WTC11 (cell line): ENCODE measurements at regions not wholly inside any gene's neighbourhood (a gene's known extent, or its start where the extent isn't known, plus 50 kb on each side); places are given as distances from the start of the nearest gene placed in this dataset.

Experiments
- ARID4B ChIP-seq: sonication (generic); formaldehyde crosslinking; IDR thresholded peaks from 2 replicates; pipeline ENCODE4 v1.8.0; 2023; ENCODE audit warnings: missing genetic modification reagents, mild to moderate bottlenecking, borderline replicate concordance
- ATF1 ChIP-seq: sonication (generic); formaldehyde crosslinking; IDR thresholded peaks from 2 replicates; pipeline ENCODE4 v1.8.1; 2023; ENCODE audit warnings: mild to moderate bottlenecking, moderate library complexity, missing genetic modification reagents
- ATF6 ChIP-seq: sonication (generic); formaldehyde crosslinking; IDR thresholded peaks from 2 replicates; pipeline ENCODE4 v1.8.1; 2023; ENCODE audit warnings: mild to moderate bottlenecking, missing genetic modification reagents
- CBFB ChIP-seq: sonication (generic); formaldehyde crosslinking; IDR thresholded peaks from 2 replicates; pipeline ENCODE4 v1.8.1; 2022; ENCODE audit warnings: mild to moderate bottlenecking, low read depth, missing genetic modification reagents
- E2F1 ChIP-seq: sonication (generic); formaldehyde crosslinking; IDR thresholded peaks from 2 replicates; pipeline ENCODE4 v1.8.0; 2022; ENCODE audit warnings: mild to moderate bottlenecking, missing genetic modification reagents
- ETV6 ChIP-seq: sonication (generic); formaldehyde crosslinking; IDR thresholded peaks from 2 replicates; pipeline ENCODE4 v1.8.1; 2022; ENCODE audit warnings: mild to moderate bottlenecking, missing genetic modification reagents
- FOXJ3 ChIP-seq: sonication (generic); formaldehyde crosslinking; IDR thresholded peaks from 2 replicates; pipeline ENCODE4 v1.9.0; 2021; ENCODE audit warnings: missing genetic modification reagents, mild to moderate bottlenecking, borderline replicate concordance
- FOXK1 ChIP-seq: sonication (generic); formaldehyde crosslinking; IDR thresholded peaks from 2 replicates; pipeline ENCODE4 v1.8.0; 2022; ENCODE audit warnings: mild to moderate bottlenecking, moderate library complexity, missing genetic modification reagents
- FOXP4 ChIP-seq: sonication (generic); formaldehyde crosslinking; IDR thresholded peaks from 2 replicates; pipeline ENCODE4 v1.8.0; 2022; ENCODE audit warnings: mild to moderate bottlenecking, missing genetic modification reagents
- GRHL2 ChIP-seq: fragments of 250-450 bp; sonication (Bioruptor Pico); IDR thresholded peaks from 2 replicates; pipeline ENCODE4 v1.8.0; 2022; ENCODE audit warnings: mild to moderate bottlenecking, moderate library complexity; ENCODE audit not compliant: insufficient replicate concordance, severe bottlenecking
- IRF1 ChIP-seq: sonication (generic); formaldehyde crosslinking; IDR thresholded peaks from 2 replicates; pipeline ENCODE4 v1.8.0; 2023; ENCODE audit warnings: missing genetic modification reagents
- IRF2 ChIP-seq: sonication (generic); formaldehyde crosslinking; IDR thresholded peaks from 2 replicates; pipeline ENCODE4 v1.8.0; 2022; ENCODE audit warnings: low read depth, missing genetic modification reagents, borderline replicate concordance
- MAX ChIP-seq: sonication (generic); formaldehyde crosslinking; IDR thresholded peaks from 2 replicates; pipeline ENCODE4 v1.8.0; 2022; ENCODE audit warnings: mild to moderate bottlenecking, missing genetic modification reagents
- MXD4 ChIP-seq: fragments of 250-450 bp; sonication (Bioruptor Pico); IDR thresholded peaks from 2 replicates; pipeline ENCODE4 v1.8.0; 2021; ENCODE audit warnings: mild to moderate bottlenecking, moderate library complexity, borderline replicate concordance
- NFATC4 ChIP-seq: fragments of 250-450 bp; sonication (Bioruptor Pico); IDR thresholded peaks from 2 replicates; pipeline ENCODE4 v1.9.0; 2021; ENCODE audit warnings: mild to moderate bottlenecking
- NR3C1 ChIP-seq: sonication (generic); formaldehyde crosslinking; conservative IDR thresholded peaks from 2 replicates; pipeline ENCODE4 v1.8.1; 2023; ENCODE audit warnings: low read depth, mild to moderate bottlenecking, missing genetic modification reagents
- OVOL2 ChIP-seq: fragments of 250-450 bp; sonication (Bioruptor Pico); IDR thresholded peaks from 2 replicates; pipeline ENCODE4 v1.9.0; 2021; ENCODE audit warnings: mild to moderate bottlenecking, borderline replicate concordance
- SMAD3 ChIP-seq: sonication (generic); formaldehyde crosslinking; IDR thresholded peaks from 2 replicates; pipeline ENCODE4 v1.8.0; 2022; ENCODE audit warnings: missing genetic modification reagents, mild to moderate bottlenecking, borderline replicate concordance
- SMAD4 ChIP-seq: sonication (generic); formaldehyde crosslinking; IDR thresholded peaks from 2 replicates; pipeline ENCODE4 v1.8.0; 2022; ENCODE audit warnings: mild to moderate bottlenecking, missing genetic modification reagents
- SOX15 ChIP-seq: fragments of 250-450 bp; sonication (Bioruptor Pico); IDR thresholded peaks from 2 replicates; pipeline ENCODE4 v1.9.0; 2021; ENCODE audit warnings: mild to moderate bottlenecking
- TEAD4 ChIP-seq: sonication (generic); formaldehyde crosslinking; IDR thresholded peaks from 2 replicates; pipeline ENCODE4 v1.8.0; 2022; ENCODE audit warnings: mild to moderate bottlenecking, missing genetic modification reagents
- USF1 ChIP-seq: sonication (generic); formaldehyde crosslinking; IDR thresholded peaks from 2 replicates; pipeline ENCODE4 v1.8.0; 2022; ENCODE audit warnings: mild to moderate bottlenecking, missing genetic modification reagents
- USF2 ChIP-seq: sonication (generic); formaldehyde crosslinking; IDR thresholded peaks from 2 replicates; pipeline ENCODE4 v1.8.1; 2023; ENCODE audit warnings: mild to moderate bottlenecking, missing genetic modification reagents, moderate library complexity
- ZBTB21 ChIP-seq: sonication (generic); formaldehyde crosslinking; IDR thresholded peaks from 2 replicates; pipeline ENCODE4 v1.8.1; 2023; ENCODE audit warnings: mild to moderate bottlenecking, missing genetic modification reagents, borderline replicate concordance
- ZNF232 ChIP-seq: sonication (generic); formaldehyde crosslinking; IDR thresholded peaks from 2 replicates; pipeline ENCODE4 v1.8.0; 2022; ENCODE audit warnings: mild to moderate bottlenecking, missing genetic modification reagents
- ZNF317 ChIP-seq: sonication (generic); formaldehyde crosslinking; IDR thresholded peaks from 2 replicates; pipeline ENCODE4 v1.8.1; 2023; ENCODE audit warnings: low read depth, mild to moderate bottlenecking, moderate library complexity, missing genetic modification reagents, borderline replicate concordance
- ZNF396 ChIP-seq: fragments of 250-450 bp; sonication (Bioruptor Pico); IDR thresholded peaks from 2 replicates; pipeline ENCODE4 v1.8.0; 2021; ENCODE audit warnings: mild to moderate bottlenecking, moderate library complexity, borderline replicate concordance
- ZNF416 ChIP-seq: fragments of 250-450 bp; sonication (Bioruptor Pico); IDR thresholded peaks from 2 replicates; pipeline ENCODE4 v1.9.0; 2021; ENCODE audit warnings: mild to moderate bottlenecking, inconsistent platforms

- no peak for TF ChIP-seq ARID4B (CRISPR knock-in tag)
- TF ChIP-seq E2F1 (CRISPR knock-in tag): no peak
- TF ChIP-seq NFATC4 (CRISPR knock-in tag): no peak
- no peak for TF ChIP-seq ZNF396 (CRISPR knock-in tag)
- no peak for TF ChIP-seq GRHL2 (CRISPR knock-in tag)
- TF ChIP-seq TEAD4 (CRISPR knock-in tag): no peak
- TF ChIP-seq USF1 (CRISPR knock-in tag): no peak
- TF ChIP-seq IRF1 (CRISPR knock-in tag): no peak
- TF ChIP-seq SMAD4 (CRISPR knock-in tag): no peak
- TF ChIP-seq SOX15 (CRISPR knock-in tag): no peak
- peak; percentile 83; the same call in 1 of the 2 replicates for TF ChIP-seq ZBTB21 (CRISPR knock-in tag)
- no peak; the same call in 1 of the 2 replicates for TF ChIP-seq ZNF232 (CRISPR knock-in tag)
- TF ChIP-seq ETV6: peak; percentile 45; the same call in 1 of the 2 replicates
- TF ChIP-seq FOXK1: no peak
- TF ChIP-seq CBFB (CRISPR knock-in tag): 0 out of 2 replicates have a peak, but pooled peaks have one; percentile 60
- no peak for TF ChIP-seq IRF2
- no peak for TF ChIP-seq USF2 (CRISPR knock-in tag)
- TF ChIP-seq FOXP4: no peak; the same call in 1 of the 2 replicates
- no peak for TF ChIP-seq FOXJ3 (CRISPR knock-in tag)
- TF ChIP-seq SMAD3: no peak
- TF ChIP-seq NR3C1: 0 out of 2 replicates have a peak, but pooled peaks have one; percentile 26
- TF ChIP-seq ATF1: no peak
- TF ChIP-seq ZNF317 (CRISPR knock-in tag): no peak
- TF ChIP-seq OVOL2: no peak
- TF ChIP-seq MXD4 (CRISPR knock-in tag): no peak
- no peak for TF ChIP-seq ATF6 (CRISPR knock-in tag)
- TF ChIP-seq MAX (CRISPR knock-in tag): peak; percentile 68
- TF ChIP-seq ZNF416 (CRISPR knock-in tag): no peak
These were observed 105.1 kb downstream of the ADRA2C start (continued) for GRCh38 chr4:3871181-3871852.
